GM12873 (cell line): ENCODE measurements at regions not wholly inside any gene's neighbourhood (a gene's known extent, or its start where the extent isn't known, plus 50 kb on each side); places are given as distances from the start of the nearest gene placed in this dataset.

Experiments used
- CTCF ChIP-seq: IDR thresholded peaks from 2 replicates; pipeline ENCODE4 v1.5.1; 2012; ENCODE audit warnings: low read depth, mild to moderate bottlenecking, moderate library complexity, low read length, control low read depth; ENCODE audit not compliant: insufficient read depth; ENCODE audit errors: missing control alignments

- TF ChIP-seq CTCF = no peak
Observed at GRCh38 chr5:88113429-88113828, 155.2 kb downstream of the TMEM161B start.

- TF ChIP-seq CTCF = no peak
Observed at GRCh38 chr5:88109818-88110217, 158.8 kb downstream of the TMEM161B start.

GRCh38 chr5:88108490-88109279 is 160.0 kb downstream of the TMEM161B start:
- no peak for TF ChIP-seq CTCF

- TF ChIP-seq CTCF = no peak
Observed at GRCh38 chr5:88094906-88095496, 173.6 kb downstream of the TMEM161B start.

GRCh38 chr5:88094403-88094802 is 174.2 kb downstream of the TMEM161B start:
- TF ChIP-seq CTCF = no peak

GRCh38 chr5:88093765-88094164 is 174.9 kb downstream of the TMEM161B start:
- no peak for TF ChIP-seq CTCF

GRCh38 chr5:88092958-88093605 is 175.6 kb downstream of the TMEM161B start:
- no peak for TF ChIP-seq CTCF
